Mesenteric fat pad (tissue), 1 donor: ENCODE measurements at regions not wholly inside any gene's neighbourhood (a gene's known extent, or its start where the extent isn't known, plus 50 kb on each side); places are given as distances from the start of the nearest gene placed in this dataset.

Experiments used
- DNase-seq: peaks from one replicate; pipeline ENCODE4 v3.0.0-alpha.2; 2020; ENCODE audit warnings: low spot score
- donor health status: DM: yes; HTN: yes; CAD: no.

DNA sequence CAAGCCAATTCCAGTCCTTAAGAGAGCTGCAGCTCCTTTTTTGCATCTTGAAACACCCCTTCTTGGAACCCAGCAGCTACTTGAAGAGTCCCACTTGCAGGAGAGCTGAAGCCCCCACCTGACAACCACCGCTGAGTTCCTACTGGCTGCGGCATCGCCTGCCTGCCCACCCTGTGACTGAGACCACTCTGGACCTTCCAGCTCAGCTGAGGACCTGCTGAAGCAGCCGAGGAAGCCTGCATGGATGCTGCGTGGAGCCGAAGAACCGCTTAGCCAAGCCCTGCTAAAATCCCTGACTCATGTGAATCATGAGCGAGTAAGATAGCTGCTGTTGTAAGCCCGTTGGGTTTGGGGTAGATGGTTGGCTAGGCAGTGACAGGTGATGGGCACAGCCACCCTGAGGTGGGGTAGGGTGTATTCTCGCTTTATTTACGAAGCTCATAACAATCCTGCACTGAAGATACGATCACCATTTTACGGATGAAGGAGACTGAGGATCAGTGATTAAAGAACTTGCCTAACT, 78.4 kb downstream of the INHBB start:
- DNase-seq, result peak; percentile 67

GRCh38 chr2:120425014-120425413, 79.1 kb downstream of the INHBB start:
- DNase-seq, result peak; percentile 68

DNA sequence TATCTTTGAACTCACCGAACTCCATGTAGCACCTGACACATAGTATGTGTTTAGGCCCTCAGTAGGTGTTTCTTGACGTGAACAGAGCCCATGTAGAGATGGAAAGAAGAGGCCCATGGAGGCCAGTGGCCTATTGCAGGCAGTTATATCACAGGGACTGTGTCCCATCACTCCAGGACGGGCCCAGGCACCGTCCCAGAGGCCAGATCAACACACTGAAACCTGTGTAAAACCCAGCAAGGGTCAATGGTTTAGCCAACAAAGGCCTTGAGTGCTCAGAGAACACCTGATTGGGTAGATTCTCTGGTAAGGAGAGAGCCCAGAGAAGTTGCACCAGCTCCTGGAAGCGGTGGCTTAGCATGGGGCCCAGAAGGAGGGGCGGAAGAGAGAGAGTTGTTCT, 82.8 kb downstream of the INHBB start:
- peak; percentile 53 for DNase-seq

DNA sequence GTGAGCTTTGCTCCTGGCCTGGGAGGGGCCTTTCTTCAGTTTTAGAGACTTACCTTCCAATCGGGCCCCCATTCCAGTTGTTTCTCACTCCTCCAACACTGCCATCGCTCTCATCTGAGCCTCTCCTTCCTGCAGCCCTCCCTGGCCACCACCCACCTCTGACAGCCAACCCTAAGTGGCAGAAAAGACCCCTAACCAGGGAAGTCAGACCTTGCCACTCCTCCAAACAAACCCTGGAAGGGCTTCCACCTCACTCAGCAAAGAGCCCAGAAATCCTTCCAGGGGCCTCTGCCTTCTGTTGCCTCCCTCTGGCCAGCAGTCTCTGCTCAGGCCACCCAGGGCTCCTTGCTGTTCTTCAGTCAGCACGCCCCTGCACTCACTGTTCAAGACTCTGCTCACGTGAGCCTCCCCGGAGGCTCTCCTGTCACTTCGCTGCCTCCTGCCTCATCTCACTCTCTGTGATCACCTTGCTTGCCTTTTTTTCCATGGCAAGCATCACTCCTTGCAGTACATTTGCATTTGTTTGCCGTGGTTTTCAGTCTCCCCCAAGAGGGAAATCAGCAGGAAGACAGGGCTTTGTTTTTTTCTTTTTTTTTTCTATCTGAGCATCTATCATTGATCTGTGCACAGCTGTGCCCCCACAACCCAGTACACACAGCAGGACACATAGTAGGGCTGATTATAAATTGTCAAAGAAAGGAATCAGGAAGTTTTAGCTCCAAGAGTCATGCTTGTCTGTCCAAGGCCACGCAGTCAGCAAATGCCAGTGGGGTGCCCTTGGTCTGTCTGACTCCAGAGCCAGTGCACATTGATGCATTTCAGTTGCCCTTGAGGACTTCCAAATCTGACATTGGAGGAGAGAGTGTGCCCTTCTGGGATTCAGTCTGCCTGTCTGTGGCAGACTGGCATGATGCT, 83.9 kb downstream of the INHBB start:
- DNase-seq, result peak; percentile 69

GRCh38 chr2:120430501-120430830, 84.5 kb downstream of the INHBB start:
- DNase-seq, result peak; percentile 64

DNA sequence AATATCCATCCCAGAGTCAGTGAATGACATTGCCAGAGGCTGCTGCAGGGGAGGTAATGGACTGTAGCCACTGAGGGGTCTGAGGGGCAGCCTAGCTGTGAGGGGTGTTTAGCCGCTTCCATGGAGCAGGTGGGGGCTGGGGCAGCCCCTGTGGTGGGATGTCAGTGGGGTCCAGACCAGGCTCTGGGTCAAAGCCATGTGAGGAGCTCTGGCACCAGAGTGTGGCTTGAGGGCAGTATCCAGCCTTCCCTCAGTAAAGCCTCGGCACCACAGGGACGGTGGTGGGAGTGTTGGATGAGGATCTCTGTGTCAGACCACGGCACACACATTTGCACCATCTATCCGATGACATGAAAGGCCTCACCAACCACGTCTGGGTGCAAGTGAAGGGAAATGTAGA, 85.0 kb downstream of the INHBB start:
- no peak for DNase-seq

- DNase-seq, result peak; percentile 82
Measured at GRCh38 chr2:120431386-120432292, 85.7 kb downstream of the INHBB start.

DNA sequence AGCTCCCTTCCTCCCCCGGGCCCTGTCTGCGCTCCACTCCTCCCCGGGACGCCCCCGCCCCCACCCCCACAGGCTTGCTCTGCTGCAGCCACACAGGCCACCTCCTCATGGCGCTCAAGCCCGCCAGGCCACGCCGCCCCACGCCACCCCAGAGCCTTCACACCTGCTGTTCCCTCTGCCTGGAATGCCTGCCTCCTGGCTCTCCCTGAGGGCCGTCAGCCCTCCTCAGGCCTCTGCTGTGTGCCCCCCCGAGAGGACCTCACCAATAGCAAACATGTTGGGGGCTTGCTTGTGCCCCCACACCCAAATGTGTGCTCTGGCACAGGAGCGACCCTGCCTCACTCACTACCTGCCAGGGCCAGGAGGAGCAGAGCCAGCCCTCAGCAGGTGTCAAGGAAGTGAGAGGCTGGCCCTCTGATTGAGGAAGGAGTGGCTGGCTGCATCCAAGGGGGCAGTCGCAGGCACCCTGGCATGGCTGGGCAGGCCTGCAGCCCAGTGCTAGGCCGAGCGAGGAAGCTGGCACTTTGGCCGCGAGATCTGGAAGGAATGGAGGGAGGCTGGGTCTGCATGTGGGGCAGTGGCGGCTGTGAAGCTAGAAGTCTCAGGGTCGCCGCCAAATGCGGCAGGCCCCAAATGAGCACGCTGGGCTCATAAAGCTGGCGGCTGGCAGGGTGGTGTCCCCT, 86.5 kb downstream of the INHBB start:
- peak; percentile 73 for DNase-seq

DNA sequence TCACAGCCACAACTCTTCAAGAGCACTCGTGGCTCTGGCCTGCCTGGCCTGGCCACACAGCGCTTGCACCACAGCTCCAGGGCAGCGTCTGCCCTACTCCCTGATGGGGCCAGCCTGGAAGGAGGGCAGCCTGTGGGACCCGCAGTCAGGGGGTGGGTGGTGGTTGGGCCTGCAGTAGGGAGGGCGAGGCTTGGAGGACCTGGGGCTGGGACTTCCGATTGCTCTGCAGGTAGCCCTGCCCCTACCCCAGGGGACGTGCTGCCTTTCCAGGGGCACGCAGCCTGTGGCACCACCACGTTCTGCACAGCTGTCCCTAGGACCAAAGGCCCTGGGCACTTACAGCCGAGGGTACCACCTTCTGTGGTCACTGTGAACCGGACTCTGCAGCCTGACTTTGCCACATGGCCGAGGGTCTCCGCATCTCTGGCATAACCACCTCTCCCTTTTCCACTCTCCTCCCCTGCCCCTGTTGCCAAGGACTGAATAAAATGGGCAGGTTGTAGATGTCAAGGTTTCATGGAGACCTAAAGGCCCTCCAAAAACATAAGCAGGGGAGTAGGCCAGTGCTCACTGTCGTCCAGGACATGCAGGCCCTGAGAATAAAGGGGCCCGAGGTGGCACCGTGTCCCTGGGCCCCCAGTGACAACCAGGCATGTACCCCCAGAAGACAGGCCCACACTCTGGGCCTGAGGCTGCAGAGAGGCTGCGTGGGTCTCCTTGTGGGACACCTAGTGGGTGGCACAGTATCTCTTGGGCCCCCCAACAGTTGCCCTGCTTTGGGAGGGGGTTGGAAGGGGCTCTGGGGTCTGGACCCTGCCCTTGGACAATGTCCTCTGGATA, 87.3 kb downstream of the INHBB start:
- peak; percentile 81 for DNase-seq

GRCh38 chr2:120433816-120434290, 87.9 kb downstream of the INHBB start:
- DNase-seq, result no peak

GRCh38 chr2:120434492-120435308, 88.8 kb downstream of the INHBB start:
- peak; percentile 79 for DNase-seq

DNA sequence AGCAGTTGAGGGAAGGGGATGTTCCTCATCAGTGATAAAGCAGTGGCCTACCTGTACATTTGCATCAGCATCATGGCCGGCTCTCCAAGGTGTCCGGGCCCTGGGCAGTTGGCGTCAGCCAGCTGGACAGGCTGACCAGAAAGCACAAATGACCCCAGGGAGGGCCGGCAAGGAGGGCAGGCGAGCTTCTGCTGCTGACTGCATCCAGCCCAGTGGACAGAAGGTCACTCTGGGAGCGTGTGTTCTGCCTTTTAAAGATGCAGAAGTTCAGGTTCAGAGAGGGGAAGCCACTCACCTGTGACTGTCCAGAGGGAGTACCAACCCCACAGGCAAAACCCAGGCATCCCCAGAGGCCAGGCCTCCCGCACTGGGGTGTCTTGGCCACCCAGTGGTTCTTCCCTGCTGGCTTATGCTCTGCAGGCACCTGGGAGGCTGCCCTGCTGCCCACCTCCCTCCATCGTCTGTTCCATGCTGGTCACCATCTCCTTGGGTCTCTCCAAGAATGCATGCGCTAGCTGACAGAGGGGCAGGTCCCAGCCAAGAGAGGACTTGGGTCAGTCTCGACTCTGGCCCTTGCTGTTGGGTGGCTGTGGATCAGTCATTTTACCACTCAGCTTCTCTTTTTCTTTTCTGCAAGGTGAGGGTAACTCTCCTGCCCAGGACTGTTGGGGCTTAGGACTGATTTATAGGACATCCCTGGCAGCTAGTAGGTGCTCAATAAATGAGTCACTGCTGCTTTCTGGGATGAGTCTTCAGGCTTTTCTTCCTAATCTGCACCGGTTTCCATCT, 89.9 kb downstream of the INHBB start:
- peak; percentile 83 for DNase-seq

DNA sequence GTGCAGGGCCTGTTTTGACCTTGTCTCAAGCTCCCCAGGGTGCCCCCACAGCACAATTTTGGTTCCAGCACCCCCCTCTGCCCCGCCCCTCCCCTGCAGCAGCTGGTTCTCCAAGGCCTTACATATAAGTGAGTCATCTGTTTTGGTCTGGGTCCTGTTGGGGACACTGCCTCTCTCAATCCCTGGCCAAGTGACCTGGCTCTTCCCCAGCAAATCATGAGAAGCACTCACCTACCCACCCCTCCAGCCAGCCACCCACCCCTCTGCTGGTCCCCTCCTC, 90.5 kb downstream of the INHBB start:
- peak; percentile 86 for DNase-seq

GRCh38 chr2:120436885-120437603, 91.1 kb downstream of the INHBB start:
- peak; percentile 67 for DNase-seq

GRCh38 chr2:120437604-120438000, 91.7 kb downstream of the INHBB start:
- peak; percentile 79 for DNase-seq

DNA sequence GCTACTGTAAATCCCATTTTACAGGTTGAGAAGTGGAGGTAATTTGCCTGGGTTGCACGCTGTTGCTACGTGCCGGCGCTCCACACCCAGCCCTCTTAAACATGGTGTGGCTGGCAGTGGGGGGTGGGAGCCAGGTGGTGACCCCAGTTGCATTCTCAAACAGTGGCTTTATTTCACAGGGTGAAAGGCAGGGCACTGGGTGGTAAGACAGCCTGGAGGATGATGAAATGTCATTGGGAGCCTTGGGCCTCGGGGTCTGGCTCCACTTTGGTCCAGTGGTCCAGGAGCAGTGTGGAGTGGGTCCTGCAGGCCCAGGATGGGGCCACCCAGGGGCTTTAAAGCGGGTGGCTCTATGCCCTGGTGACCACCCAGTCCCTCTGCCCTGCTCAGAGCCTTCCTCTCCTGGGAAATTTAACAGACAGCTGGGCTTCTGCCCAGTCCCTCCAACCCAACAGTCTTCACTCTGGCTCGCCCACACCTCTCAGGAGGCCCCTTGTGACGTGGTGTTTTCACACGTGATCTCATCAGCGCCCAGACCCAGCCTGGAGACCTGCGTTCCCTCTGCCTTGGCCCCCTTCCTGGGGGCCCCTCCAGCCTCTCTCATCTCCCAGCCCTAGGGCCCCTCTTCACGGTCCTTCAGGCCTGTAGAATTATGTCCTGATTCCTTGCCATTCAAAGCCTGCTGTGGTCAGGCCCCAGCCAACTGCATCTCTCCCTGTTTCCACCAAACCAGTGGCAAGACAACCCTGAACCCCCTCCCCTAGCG, 92.5 kb downstream of the INHBB start:
- DNase-seq, result peak; percentile 78

GRCh38 chr2:120439067-120439368, 93.1 kb downstream of the INHBB start:
- DNase-seq, result no peak
